ENCODE measurements at regions not wholly inside any gene's neighbourhood (a gene's known extent, or its start where the extent isn't known, plus 50 kb on each side); places are given as distances from the start of the nearest gene placed in this dataset.

GRCh38 chr20:19880256-19881079 is 122.4 kb downstream of the RIN2 start:
- Histone ChIP-seq H3K9me3 (ENCODE audit: control insufficient read depth, insufficient read depth, low read length) (no peaks in the 10 kb centered on the region), H3K27ac (ENCODE audit: low read length) (no peak overlapping the region), H3K4me3 (ENCODE audit: low read length) (no peak overlapping the region), H3K27me3 (ENCODE audit: control insufficient read depth, insufficient read depth, low read length) (no peaks in the 10 kb centered on the region), H3K36me3 (ENCODE audit: control insufficient read depth, insufficient read depth, low read length) (no peaks in the 10 kb centered on the region), H3K4me1 (ENCODE audit: control insufficient read depth, insufficient read depth, low read length) (no peaks in the 10 kb centered on the region)
- WGBS (ENCODE audit: insufficient coverage) = 93% methylated on average over 9 of the region's 10 CpGs
- ATAC-seq (no peak), DNase-seq (no peak)
- TF ChIP-seq CTCF (IDR thresholded peaks at IDR 0.05) = no peak
- no peak overlapping the region for H3K4me3 Mint-ChIP-seq
- no peaks in the 10 kb centered on the region for H3K9me3 Mint-ChIP-seq
- no peak overlapping the region for H3K27ac Mint-ChIP-seq
- H3K27me3 Mint-ChIP-seq (ENCODE audit: low read depth in 2 of 2) = peaks cover 3 to 7% of the 10 kb centered on the region in 2 donors
- no peaks in the 10 kb centered on the region for H3K36me3 Mint-ChIP-seq
- intact Hi-C loops (cut with micrococcal nuclease) = no loop called here
- peaks cover 0 to 4% of the 10 kb centered on the region in 2 donors for H3K4me1 Mint-ChIP-seq

- no peaks in the 10 kb centered on the region for H3K27me3 ChIP-seq (ENCODE audit: control insufficient read depth, insufficient read depth, low read length)
- Mint-ChIP-seq H3K4me1 (no peaks in the 10 kb centered on the region), H3K9me3 (no peaks in the 10 kb centered on the region), H3K27me3 (ENCODE audit: low read depth in 2 of 2) (peaks cover 2 to 7% of the 10 kb centered on the region in 2 donors), H3K4me3 (no peak overlapping the region), H3K36me3 (no peaks in the 10 kb centered on the region), H3K27ac (no peak overlapping the region)
- H3K36me3 ChIP-seq (ENCODE audit: control insufficient read depth, insufficient read depth, low read length) = no peaks in the 10 kb centered on the region
- H3K9me3 ChIP-seq (ENCODE audit: control insufficient read depth, insufficient read depth, low read length) = no peaks in the 10 kb centered on the region
- 75% methylated on average over 2 of the region's 3 CpGs for WGBS (ENCODE audit: insufficient coverage)
- DNase-seq (no peak), ATAC-seq (no peak)
- no peak overlapping the region for H3K4me3 ChIP-seq (ENCODE audit: low read length)
- intact Hi-C loops (cut with micrococcal nuclease) = no loop called here
- TF ChIP-seq CTCF (IDR thresholded peaks at IDR 0.05) = no peak
- H3K4me1 ChIP-seq (ENCODE audit: control insufficient read depth, insufficient read depth, low read length) = no peaks in the 10 kb centered on the region
- H3K27ac ChIP-seq (ENCODE audit: low read length) = no peak overlapping the region
Observed at GRCh38 chr20:19881080-19881840, 123.2 kb downstream of the RIN2 start.

- 81% methylated on average over 2 of the region's 3 CpGs for WGBS (ENCODE audit: insufficient coverage)
- no peak overlapping the region for H3K27ac Mint-ChIP-seq
- Histone ChIP-seq H3K4me1 (ENCODE audit: control insufficient read depth, insufficient read depth, low read length) (no peaks in the 10 kb centered on the region), H3K4me3 (ENCODE audit: low read length) (no peak overlapping the region), H3K36me3 (ENCODE audit: control insufficient read depth, insufficient read depth, low read length) (no peaks in the 10 kb centered on the region), H3K27me3 (ENCODE audit: control insufficient read depth, insufficient read depth, low read length) (no peaks in the 10 kb centered on the region), H3K27ac (ENCODE audit: low read length) (no peak overlapping the region), H3K9me3 (ENCODE audit: control insufficient read depth, insufficient read depth, low read length) (no peaks in the 10 kb centered on the region)
- no peaks in the 10 kb centered on the region for H3K9me3 Mint-ChIP-seq
- H3K4me3 Mint-ChIP-seq = no peak overlapping the region
- intact Hi-C loops (cut with micrococcal nuclease) = no loop called here
- DNase-seq = no peak
- H3K36me3 Mint-ChIP-seq = no peaks in the 10 kb centered on the region
- TF ChIP-seq CTCF (IDR thresholded peaks at IDR 0.05) = no peak
- peaks cover 0 to 7% of the 10 kb centered on the region in 2 donors for H3K27me3 Mint-ChIP-seq (ENCODE audit: low read depth in 2 of 2)
- no peak for ATAC-seq
- H3K4me1 Mint-ChIP-seq = no peaks in the 10 kb centered on the region
Observed at GRCh38 chr20:19881990-19882389, 123.9 kb downstream of the RIN2 start.

Measured in natural killer cell (primary cell).